Osteocyte (in vitro differentiated cells): ENCODE measurements at regions not wholly inside any gene's neighbourhood (a gene's known extent, or its start where the extent isn't known, plus 50 kb on each side); places are given as distances from the start of the nearest gene placed in this dataset.

ENCODE experiments used
- DNase-seq: peaks from one replicate; pipeline ENCODE4 v3.0.0; 2021; ENCODE audit warnings: mixed read lengths; ENCODE audit not compliant: unreplicated experiment; ENCODE audit errors: extremely low spot score
- H3K27ac Mint-ChIP-seq: one replicate; pipeline ENCODE4 v1.8.0; 2021; ENCODE audit warnings: mild to moderate bottlenecking, mixed read lengths; ENCODE audit not compliant: unreplicated experiment
- H3K27me3 Mint-ChIP-seq: one replicate; pipeline ENCODE4 v1.8.0; 2021; ENCODE audit warnings: mixed read lengths; ENCODE audit not compliant: unreplicated experiment
- H3K36me3 Mint-ChIP-seq: one replicate; pipeline ENCODE4 v1.8.0; 2021; ENCODE audit warnings: mixed read lengths; ENCODE audit not compliant: unreplicated experiment
- H3K4me1 Mint-ChIP-seq: one replicate; pipeline ENCODE4 v1.8.0; 2021; ENCODE audit warnings: mixed read lengths; ENCODE audit not compliant: unreplicated experiment
- H3K4me3 Mint-ChIP-seq: one replicate; pipeline ENCODE4 v1.8.0; 2021; ENCODE audit warnings: mild to moderate bottlenecking, moderate library complexity, mixed read lengths; ENCODE audit not compliant: unreplicated experiment
- H3K9me3 Mint-ChIP-seq: one replicate; pipeline ENCODE4 v1.8.0; 2021; ENCODE audit warnings: mixed read lengths; ENCODE audit not compliant: unreplicated experiment
- CTCF ChIP-seq: fragments of 200-600 bp; sonication (generic); IDR thresholded peaks from 2 replicates; pipeline ENCODE4 v1.5.0; 2021; ENCODE audit warnings: antibody characterized with exemption, mild to moderate bottlenecking, moderate library complexity

DNA sequence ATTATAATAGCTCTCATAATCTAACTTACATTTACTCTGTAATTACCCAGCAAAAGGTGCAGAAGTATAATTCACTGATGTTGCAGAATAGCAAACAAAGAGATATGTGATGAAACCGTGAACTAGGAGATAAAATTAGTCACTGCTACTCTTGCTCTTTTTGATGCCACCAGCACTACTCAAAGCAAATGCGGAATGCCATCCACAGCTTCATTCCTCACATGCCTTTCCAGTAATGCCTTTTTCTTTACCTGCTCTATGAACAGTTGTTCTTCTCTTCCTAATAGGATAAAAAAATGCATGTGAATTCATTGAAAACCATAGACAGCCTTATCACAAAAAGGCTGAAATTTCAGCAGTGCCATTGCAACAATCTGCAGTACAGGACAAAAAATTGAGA, 1129.5 kb downstream of the DIAPH3 start:
- no peak overlapping the region for H3K4me3 Mint-ChIP-seq
- no peak for DNase-seq
- no peak for TF ChIP-seq CTCF
- no peak overlapping the region for H3K27ac Mint-ChIP-seq
- no peaks in the 10 kb centered on the region for H3K36me3 Mint-ChIP-seq
- peaks cover 6% of the 10 kb centered on the region for H3K4me1 Mint-ChIP-seq
- H3K9me3 Mint-ChIP-seq = no peaks in the 10 kb centered on the region
- no peaks in the 10 kb centered on the region for H3K27me3 Mint-ChIP-seq

DNA sequence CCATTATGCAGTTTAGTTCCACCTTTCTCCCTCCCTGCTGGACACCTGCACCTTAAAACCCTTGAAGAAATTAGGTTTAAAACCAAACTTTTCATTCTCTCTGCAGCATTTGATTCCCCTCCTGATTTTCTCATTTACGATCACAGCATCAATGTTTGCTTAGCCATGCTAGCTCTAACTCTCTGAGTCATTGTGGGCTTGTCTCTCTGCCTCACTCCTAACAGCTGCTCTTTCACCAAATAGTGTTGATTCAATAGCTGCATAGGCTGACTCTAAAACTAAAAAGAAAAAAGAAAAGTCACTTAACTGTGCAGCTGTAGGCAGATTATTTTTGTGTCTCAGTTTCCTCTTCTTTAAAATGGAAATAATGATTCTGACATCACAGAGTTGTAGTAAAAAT, 1124.9 kb downstream of the DIAPH3 start:
- no peak for DNase-seq
- TF ChIP-seq CTCF = no peak

DNA sequence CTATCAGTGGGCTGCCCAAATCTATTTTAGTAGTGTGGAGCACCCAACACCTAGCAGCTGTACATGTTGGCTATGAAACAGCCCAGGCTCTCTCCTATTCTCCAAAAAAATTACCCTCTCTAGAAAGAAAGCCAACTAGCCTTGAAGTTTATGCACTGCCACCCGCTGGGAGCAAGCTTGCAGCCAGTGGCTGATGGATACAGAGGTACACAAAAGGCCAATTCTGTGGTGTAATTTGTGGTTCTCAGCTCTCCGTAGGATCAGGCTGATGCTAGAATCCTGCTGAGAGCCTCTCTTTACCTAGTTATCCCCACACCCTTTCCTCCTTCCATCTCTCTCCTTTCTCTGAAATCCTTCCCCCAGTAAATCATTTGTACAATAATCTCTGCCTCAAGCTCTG, 1120.7 kb downstream of the DIAPH3 start:
- Mint-ChIP-seq H3K4me3 (no peak overlapping the region), H3K36me3 (no peaks in the 10 kb centered on the region), H3K27me3 (peaks cover 6% of the 10 kb centered on the region), H3K9me3 (no peaks in the 10 kb centered on the region), H3K4me1 (peaks cover 10% of the 10 kb centered on the region), H3K27ac (no peak overlapping the region)
- no peak for TF ChIP-seq CTCF
- DNase-seq = no peak

More for the DNA sequence above, 1124.9 kb downstream of the DIAPH3 start:
- peaks cover 7% of the 10 kb centered on the region for H3K4me1 Mint-ChIP-seq
- H3K27ac Mint-ChIP-seq = no peak overlapping the region
- H3K27me3 Mint-ChIP-seq = no peaks in the 10 kb centered on the region
- no peaks in the 10 kb centered on the region for H3K36me3 Mint-ChIP-seq
- no peaks in the 10 kb centered on the region for H3K9me3 Mint-ChIP-seq
- H3K4me3 Mint-ChIP-seq = no peak overlapping the region

- Mint-ChIP-seq H3K4me1 (peaks cover 3% of the 10 kb centered on the region), H3K27ac (no peak overlapping the region), H3K4me3 (no peak overlapping the region), H3K27me3 (peaks cover 19% of the 10 kb centered on the region), H3K36me3 (no peaks in the 10 kb centered on the region), H3K9me3 (no peaks in the 10 kb centered on the region)
- TF ChIP-seq CTCF = no peak
- DNase-seq = no peak
Observed at GRCh38 chr13:59047546-59047945, 1116.2 kb downstream of the DIAPH3 start.

DNA sequence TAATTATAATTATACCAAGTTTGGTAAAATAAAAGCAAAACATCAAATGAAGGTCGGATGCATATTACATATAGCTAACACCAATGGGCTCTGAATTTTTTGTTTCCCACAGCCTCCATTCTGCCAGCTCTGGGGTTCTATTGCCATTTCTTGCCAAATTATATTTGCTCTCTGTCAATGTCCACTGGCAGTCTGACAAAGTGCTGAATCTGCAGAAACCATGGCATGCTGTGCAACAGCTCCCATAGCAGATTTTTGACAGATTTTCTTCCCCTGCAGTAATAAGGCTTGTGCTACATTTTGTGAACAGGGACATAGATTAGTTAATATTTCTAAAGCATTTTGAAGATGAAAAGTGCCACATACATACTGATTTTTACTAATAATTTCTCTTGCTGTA, 1102.1 kb downstream of the DIAPH3 start:
- H3K27me3 Mint-ChIP-seq = no peaks in the 10 kb centered on the region
- no peaks in the 10 kb centered on the region for H3K36me3 Mint-ChIP-seq
- no peaks in the 10 kb centered on the region for H3K4me1 Mint-ChIP-seq
- H3K27ac Mint-ChIP-seq = no peak overlapping the region
- H3K9me3 Mint-ChIP-seq = no peaks in the 10 kb centered on the region
- no peak for TF ChIP-seq CTCF
- DNase-seq = no peak
- H3K4me3 Mint-ChIP-seq = no peak overlapping the region
